GM18508 (cell line): ENCODE measurements at regions not wholly inside any gene's neighbourhood (a gene's known extent, or its start where the extent isn't known, plus 50 kb on each side); places are given as distances from the start of the nearest gene placed in this dataset.
"Not testable (repeated sequence)": the region's sequence is repeated elsewhere in the genome, so short reads cannot be mapped to it uniquely, and the experiment has no call there.

Source experiments
- ATAC-seq: cut with Tn5 transposase; IDR thresholded peaks from one replicate; pipeline ENCODE4 v1.9.1; 2021; ENCODE audit warnings: moderate number of reproducible peaks; ENCODE audit not compliant: insufficient read depth, unreplicated experiment

DNA sequence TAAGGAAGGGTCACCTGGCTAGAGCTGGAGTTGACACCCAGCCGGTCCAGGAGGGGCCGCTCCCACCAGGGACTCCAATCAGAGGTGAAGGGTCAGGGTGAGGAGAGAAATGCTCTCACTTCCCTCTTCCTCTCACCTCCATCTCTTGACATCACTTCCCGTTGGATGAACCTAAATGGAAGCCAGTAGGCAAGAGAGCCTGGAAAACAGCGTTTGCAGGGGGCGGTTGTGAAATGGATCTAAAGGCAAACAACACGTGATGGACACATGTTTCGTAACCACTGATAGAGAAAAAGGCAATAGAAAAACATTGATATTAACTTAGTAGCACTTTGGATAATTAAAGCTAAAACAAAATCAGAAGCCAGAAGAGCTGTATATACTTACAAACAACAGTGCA, 105.6 kb upstream of the FOXA2 start:
- ATAC-seq: no peak

DNA sequence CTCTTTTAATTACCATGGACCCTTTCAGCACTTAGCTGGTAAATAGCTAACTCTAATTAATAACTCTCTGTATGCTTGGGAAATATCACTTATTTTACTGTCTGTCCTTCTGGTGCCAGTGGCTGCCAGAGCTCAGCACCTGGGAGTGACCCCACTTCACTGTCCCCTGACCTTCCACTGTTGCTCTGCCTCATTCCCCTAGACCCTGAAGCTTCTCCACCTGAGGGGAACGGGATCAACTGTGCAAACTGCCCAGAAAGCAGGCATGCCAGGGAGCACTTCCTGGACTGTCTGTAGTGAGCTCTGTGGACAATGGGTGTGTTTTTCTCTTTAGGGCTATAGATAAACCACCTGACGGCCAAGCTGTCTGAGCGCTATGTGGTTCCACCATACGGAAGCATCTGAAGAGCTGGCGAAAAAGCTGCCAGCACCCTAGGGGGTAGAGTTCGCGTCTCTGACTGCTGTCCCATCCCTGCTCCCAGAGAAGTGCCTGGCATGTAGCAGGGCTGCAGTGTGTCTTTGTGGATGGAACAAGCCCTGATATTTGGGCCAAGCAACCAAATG, 106.3 kb upstream of the FOXA2 start:
- no peak for ATAC-seq

DNA sequence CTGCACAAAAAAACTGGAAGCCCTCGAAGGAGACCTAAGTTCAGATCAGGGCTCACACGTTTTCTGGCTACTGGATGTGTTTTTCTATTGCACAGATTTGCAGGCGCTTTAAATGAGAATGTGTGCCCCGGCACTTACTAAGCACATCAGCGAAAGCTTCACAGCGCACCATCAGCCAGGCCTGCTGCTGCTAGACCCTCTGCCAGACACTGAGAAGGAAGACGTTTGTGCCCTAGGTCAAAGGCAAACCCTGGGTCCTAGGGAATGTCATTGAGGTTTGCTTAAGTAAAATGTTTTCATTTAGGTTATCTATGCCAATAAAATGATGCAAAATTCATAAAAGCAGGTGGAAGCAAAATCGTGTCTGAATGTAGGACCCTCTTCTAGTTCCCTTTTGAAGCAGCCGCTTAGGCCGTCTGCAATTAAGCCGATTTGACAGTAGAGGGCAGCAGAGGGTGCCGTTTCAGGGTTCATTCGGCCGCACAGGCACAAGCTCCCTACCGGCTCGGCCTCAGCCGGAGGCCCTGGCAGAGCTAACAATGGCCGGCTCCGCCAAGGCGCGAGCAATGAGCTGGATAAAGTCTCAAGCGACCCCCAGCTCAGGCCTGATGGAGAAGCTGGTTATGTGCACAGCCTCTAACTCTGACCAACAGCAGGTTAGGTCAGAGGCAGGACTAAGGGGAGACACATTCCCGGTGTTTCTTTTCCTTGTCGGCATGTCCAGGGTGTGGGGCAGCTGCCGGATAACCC, 107.2 kb upstream of the FOXA2 start:
- ATAC-seq: no peak

DNA sequence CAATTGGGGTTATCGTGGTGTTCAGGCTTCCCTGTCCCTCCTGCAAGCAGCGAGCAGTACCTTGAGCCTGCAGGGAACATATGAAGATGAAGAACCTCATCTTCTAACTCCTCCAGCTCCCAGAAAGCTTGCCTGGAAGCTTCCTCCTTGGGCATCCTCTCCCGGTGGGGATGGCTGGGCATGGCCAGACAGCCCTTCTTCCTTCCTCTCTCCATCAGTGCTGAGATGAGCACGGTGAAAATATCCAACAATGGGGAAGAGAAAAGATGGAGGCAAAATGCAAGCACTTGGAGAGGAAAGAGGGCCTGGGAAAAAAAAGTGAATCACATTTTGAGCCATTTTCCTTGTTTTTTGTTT, 107.7 kb upstream of the FOXA2 start:
- ATAC-seq: no peak

DNA sequence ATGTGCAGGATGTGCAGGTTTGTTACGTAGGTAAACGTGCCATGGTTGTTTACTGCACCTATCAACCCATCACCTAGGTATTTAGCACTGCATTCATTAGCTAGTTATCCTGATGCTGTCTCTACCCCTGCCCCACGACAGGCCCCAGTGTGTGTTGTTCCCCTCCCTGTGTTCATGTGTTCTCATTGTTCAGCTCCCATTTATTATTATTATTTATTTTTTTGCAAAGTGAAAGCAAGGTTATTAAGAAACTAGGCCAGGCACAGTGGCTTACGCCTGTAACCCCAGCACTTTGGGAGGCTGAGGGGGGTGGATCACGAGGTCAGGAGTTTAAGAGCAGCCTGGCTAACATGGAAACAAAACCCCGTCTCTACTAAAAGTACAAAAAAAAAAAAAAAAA, 108.2 kb upstream of the FOXA2 start:
- not testable (repeated sequence) for ATAC-seq

DNA sequence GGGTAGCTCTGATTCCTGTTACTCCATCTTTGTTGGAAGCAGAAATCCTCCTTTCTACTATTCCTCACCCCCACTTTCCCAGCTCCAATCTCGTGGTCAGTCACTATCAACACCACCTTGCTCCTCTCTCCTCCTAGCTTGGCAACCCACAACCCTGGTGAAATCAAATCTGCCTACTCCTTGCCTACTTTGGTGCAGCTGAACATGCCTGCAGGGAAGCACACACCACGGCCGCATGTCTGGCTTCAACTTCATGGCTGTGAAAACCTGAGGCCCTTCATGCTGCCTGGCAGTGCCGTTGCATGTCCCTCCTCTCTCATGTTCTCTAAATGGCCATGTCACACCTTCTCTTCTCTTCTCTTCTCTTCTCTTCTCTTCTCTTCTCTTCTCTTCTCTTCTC, 112.4 kb upstream of the FOXA2 start:
- ATAC-seq: no peak

DNA sequence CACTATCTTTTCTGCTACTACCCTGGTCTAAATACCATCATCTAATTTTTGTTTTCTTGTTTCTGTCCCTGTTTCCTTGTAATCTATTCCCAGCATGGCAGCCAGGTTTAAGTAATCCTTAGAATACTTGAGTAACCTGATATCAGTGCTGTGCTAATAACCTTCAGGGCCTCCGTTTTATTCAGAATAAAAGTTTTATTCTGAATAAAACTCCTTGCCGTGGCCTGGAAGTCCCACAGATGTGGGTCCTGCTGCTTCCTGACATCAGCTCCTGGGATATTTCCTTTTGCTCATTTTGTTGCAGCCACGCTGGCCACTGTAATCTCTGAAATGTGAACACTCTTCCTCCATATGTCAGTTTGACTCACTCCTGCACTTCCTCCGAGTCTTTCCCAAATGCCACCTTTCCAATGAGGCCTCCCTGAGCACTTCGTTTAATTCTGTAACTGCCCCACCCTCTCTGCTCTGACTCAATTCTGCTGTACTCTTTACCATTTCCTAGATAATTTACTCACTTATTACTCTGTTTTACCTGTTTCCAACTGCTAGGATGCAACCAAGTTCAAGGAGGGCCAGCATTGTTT, 114.0 kb upstream of the FOXA2 start:
- ATAC-seq: no peak

DNA sequence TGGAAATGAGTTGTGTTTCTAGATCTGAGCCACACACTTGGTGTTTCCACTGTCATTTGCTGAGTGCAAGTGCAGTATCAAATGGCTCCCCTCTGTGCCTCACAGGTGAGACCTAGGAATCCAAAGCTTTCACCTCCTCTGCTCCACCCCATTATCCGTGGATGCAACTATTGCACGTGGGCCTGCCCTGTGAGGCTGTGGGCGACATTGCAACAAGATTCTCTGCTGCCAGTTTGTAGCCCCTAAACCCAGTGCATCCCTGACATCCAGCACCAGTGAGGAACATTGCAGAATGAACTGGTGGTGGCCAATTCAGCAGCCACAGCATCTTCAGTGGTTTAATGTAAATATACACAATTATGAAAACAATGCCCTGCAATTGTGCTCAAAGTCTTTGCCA, 115.0 kb upstream of the FOXA2 start:
- ATAC-seq: no peak

DNA sequence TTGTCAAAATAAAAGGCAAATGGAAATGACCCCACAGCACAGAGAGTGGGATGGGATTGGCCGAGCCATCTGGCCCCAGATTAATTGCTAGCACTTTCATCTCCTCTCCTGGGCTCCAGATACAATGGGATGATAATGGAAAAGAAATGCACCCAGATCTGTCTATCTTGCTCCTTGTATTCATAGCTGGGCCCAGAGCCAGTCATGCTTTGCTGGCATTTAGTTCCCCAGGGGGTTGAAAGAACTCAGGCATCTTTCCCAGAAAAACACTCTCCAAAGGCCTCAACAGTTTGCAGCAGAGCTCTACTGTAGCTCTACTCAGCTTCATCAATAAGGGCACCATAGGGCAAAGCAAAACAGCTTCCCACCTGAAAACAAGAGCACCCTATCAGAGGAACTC, 116.0 kb upstream of the FOXA2 start:
- no peak for ATAC-seq

DNA sequence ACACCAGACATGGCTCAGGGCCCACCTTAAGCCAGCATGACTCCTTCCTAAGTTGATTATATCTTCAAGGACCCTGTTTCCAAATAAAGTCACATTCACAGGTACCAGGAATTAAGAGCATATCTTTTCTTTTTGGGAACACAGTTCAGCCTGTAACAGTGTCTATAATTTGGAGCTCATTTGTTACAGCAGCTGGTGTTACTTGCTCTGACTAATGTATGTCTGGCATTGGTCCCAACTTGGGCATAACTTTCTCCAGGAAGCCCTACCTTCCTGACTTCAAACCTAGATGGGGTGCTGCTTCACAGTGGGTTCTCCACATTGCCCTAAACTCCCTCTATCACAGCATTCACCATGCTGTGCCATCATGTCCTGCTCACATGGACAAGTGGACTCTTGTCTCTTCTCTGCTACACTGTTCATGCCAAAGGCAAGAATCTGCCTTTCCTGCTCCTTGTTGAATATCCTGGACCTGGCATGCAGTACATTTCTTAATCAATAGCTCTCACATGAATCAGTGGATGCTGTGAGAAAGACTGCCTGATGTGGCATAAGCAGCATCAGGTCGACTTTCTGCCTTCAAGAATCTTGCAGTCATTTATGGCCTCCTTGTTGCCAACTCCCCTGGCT, 117.4 kb upstream of the FOXA2 start:
- no peak for ATAC-seq

DNA sequence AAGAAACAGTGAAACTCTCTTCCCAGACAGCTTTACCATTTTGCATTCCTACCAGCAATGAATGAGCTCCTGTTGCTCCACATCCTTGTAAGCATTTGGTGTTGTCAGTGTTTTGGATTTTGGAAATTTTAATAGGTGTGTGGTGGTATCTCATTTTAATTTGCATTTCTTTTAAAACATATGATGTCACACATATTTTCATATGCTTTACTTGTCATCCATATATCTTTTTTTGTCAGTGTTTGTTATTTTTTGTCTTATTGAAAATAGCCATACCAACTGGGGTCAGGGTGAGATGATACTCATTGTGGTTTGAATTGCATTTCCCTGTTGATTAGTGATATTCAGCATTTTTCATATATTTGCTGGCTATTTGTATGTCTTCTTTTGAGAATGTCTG, 119.5 kb upstream of the FOXA2 start:
- ATAC-seq: no peak

DNA sequence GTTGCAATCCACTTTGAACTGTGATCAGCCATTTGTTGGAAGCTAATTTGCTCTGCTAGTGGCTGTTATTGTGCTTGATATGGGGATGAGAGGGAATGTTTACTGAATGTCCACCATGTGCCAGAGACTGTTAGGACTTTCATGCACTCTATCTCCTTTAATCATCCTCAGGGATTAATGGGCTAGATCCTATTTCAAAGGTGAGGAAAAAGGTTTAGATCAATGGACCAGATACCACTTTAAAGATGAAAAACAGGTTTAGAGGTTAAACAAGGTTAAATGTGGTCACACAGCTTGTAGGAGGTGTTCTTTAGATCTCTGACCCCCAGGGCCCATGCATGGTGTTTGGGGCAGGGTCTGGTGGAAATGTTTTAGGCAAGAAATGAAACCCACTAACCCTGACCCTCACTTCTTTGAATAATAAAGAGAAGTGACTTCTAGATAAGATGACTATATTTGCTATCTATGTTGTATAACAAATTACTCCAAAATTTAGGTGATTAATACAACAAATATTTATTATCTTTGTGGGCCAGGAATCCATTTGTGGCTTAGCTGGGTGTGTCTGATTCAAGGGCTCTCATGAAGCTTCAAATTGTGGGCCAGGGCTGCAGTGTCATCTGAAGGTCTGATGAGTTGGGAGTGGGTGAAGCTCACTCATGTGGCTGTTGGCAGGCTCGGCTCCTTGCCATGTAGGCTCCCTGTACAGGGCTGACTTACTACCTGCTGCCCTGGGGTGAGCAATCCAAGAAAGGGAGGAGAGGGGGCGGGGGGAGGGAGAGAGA, 127.8 kb upstream of the FOXA2 start:
- ATAC-seq: no peak

DNA sequence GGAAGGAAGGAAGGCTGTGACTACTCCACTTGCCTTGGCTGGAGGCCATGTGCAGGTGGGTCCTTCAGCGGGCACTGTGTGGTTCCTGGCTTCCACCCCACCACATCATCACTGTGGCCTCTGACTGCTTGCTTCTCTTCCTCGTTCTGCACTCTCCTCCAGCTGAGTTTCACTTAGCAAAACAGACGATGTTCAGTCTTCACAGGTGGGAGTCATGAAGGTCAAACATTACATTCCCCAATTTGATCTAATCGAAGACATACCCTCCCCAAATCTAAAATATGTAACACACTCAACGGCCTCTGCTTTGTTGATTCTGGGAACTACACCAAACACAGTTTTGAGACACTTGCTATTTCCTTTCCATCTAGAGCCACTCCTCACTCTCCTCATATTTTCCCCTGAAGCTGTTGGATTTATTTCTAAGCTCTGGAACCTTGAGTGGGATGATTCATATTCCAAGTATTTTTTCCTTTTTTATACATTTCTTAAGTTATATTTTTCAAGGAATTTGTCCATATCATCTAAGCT, 132.5 kb upstream of the FOXA2 start:
- ATAC-seq: no peak

DNA sequence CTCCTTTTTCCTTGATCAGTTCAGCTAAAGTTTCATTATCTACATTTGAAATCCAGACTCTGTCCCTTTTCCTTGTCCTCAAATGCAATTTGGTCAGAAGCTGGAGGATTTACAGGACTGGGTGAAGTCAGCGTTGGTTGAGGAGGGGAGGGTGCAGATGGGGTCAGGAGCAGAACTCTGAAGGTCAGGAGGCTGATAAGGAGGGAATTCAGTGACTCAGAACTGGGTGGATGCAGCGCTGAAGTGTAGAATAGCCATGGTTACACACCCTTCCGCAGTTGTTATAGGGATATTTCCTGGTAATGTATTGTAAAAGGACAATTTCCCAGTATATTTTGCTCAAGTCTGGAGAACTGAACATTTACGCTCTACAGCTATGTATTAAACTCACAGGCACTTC, 133.1 kb upstream of the FOXA2 start:
- no peak for ATAC-seq

DNA sequence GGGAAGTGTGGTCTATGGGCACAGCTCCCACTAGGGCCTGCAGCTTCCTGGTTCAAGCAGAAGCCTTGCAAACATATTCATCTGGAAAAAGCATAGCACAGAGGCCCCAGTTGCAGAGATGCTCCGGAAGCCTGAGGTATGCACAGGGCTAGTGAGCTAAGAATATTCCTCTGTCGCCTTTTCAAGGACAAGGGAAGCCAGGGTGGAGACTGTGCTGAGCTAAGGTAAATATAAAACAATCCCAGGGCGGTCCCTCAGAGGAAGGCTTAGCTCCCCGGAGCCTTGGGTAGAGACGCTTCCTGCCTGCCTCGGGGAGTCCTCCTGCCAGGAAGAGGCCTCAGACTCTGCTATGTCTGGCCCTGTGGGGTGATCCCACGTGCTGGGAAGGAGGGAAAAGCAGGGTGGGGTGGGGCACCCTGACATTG, 134.8 kb upstream of the FOXA2 start:
- no peak for ATAC-seq

DNA sequence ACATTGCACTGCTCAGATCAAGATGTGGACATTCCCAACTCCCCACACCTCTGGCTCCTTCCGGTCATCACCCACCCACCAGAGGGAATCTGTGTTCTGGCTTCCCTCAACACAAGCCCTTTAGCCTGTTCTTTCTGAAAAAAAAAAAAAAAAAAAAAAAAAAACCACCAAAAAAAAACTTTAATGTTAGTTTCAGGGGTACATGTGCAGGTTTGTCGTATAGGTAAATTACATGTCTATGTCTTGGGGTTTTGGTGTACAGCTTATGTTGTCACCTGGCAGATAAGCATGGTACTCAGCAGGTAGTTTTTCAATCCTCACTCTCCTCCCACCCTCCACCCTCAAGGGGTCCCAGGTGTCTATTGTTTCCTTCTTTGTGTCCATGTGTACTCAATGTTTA, 135.8 kb upstream of the FOXA2 start:
- no peak for ATAC-seq

DNA sequence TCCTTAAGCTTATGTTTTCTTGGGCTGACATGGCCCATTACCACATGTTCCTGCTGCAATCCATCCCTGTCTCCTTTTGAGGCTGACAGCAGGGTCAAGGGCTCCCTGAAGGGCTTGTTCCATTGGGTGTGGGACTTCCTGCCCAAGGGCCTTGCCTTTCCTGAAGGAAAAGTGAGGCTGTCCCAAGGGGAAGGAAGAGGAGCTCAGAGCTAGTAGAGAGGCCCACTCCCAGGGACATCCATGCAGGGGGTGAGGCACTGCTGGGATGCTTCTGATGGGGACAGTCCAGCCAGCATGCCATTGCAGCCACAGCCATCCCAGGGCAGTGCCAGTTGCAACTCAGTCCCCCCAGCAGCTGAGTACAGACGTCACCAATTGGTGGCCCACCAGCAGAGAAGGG, 138.4 kb upstream of the FOXA2 start:
- no peak for ATAC-seq

DNA sequence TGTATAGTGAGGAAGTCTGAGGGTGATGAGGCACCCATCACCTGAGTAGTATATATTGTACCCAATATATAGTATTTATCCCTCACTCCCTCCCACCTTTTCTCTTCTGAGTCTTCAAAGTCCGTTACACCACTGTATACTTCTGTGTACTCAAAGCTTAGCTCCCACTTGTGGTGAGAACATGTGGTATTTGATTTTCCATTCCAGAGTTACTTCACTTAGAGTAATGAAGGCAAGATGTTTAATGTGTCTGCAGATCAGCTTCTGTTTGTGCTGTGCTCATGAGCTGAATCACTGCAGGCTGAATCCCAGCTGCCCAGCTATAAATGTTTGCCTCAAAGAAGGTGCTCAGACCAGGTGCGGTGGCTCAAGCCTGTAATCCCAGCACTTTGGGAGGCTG, 139.3 kb upstream of the FOXA2 start:
- ATAC-seq: no peak

DNA sequence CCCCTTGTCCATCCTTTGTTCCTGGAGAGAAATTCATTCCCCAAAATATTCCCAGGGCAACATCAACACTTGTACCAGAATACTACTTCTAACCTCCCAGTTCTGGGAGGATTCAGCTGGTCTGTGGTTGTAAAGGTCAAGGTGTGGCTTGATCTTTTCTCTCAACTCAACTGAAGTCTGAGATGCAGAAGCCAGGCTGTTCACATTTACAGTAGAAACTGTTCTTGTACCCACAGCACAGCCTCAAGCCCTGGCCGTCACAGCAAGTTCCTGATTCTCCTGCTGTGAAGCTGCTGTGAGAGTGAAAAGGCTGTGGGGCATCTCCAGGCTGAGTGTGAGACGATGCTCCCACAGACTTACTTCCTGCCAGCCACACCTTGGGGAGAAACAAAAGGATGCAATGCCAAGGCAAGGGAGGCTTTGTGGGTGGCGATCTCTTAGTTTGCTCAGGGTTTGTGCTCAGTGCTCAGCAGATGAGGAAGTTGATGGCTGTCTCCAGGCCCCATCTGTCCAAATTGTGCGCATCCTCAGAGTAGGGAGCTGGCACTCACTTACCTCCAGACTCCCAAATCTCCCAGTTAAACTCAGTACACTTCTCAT, 143.9 kb upstream of the FOXA2 start:
- ATAC-seq: no peak

DNA sequence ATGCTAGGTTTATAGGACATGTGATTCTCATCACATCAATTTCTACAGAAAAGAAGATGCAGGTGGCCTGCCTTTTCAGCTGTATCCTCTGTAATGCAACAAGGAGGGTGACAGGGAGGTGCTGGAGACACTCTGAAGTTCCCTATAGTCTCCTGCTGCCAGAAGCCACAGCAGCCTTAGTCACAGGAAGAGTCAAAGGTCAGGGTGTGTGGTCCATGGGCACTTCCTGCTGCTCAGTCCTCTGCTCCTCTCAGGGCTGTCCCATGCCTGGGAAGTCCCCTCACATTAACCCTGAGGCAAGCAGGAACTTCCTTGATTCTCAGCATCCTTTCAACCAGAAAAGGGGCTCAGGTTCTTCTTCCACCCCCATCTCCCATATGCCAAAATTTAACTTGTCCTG, 144.8 kb upstream of the FOXA2 start:
- ATAC-seq: no peak
